Ramos (cell line): ENCODE measurements at regions not wholly inside any gene's neighbourhood (a gene's known extent, or its start where the extent isn't known, plus 50 kb on each side); places are given as distances from the start of the nearest gene placed in this dataset.
"Not testable (repeated sequence)": the region's sequence is repeated elsewhere in the genome, so short reads cannot be mapped to it uniquely, and the experiment has no call there.

Experiments
- in situ Hi-C: fragments of 300-500 bp; cut with MboI; formaldehyde crosslinking; loops from one replicate; pipeline ENCODE4 v1.14.3; 2022; ENCODE audit warnings: low sequenced_read_pairs; ENCODE audit not compliant: unreplicated experiment

- in situ Hi-C loops, result no loop called here
Measured at GRCh38 chr3:163541629-163542028, 1536.7 kb downstream of the SI start.

DNA sequence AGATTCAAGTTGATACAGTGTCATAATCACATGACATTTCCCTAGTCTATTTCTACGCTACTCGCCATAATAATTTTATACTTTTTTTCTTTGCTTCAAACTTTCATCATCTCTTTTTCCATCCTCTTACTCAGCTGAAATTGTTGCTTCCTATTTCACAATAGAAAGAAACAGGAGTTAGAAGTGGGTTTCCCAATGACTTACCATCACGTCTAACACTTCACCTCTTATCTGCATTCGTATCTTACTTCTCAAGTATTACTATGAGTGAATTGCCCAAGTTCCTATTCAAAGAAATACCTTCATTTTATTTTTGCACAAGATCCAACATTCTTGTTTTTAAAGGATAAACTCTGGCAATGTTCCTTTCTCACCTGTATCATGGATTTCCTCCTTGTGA is 1539.9 kb downstream of the SI start:
- in situ Hi-C loops, result no loop called here

GRCh38 chr3:163533381-163533780 is 1544.9 kb downstream of the SI start:
- in situ Hi-C loops, result no loop called here

GRCh38 chr3:163523375-163523774 is 1554.9 kb downstream of the SI start:
- in situ Hi-C loops, result no loop called here

DNA sequence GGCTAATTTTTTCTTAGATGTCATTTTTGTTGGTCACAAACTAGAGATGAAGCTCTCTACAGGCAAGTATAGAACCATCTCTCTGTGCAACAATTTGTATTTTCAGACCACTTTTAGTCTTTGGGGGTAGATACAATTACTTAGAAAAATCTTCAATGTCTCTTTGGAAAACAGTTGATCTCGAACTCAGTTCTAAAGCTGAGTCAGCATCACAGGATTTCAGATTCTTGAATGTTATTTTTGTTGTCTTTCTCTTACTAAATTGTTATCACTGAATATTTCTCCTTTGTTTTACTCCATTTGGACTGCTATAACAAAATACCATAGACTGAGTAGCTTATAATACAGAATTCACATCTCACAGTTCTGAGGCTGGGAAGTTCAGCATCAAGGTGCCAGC is 1557.0 kb downstream of the SI start:
- in situ Hi-C loops, result no loop called here

GRCh38 chr3:163518065-163518464 is 1560.2 kb downstream of the SI start:
- in situ Hi-C loops, result no loop called here

- in situ Hi-C loops, result no loop called here
Measured at GRCh38 chr3:163513149-163513657, 1565.1 kb downstream of the SI start.

- in situ Hi-C loops, result no loop called here
Measured at GRCh38 chr3:163508206-163508605, 1570.1 kb downstream of the SI start.

- in situ Hi-C loops, result no loop called here
Measured at GRCh38 chr3:163504974-163505373, 1573.3 kb downstream of the SI start.

- in situ Hi-C loops, result not testable (repeated sequence)
Measured at GRCh38 chr3:163499736-163500219, 1578.5 kb downstream of the SI start.

DNA sequence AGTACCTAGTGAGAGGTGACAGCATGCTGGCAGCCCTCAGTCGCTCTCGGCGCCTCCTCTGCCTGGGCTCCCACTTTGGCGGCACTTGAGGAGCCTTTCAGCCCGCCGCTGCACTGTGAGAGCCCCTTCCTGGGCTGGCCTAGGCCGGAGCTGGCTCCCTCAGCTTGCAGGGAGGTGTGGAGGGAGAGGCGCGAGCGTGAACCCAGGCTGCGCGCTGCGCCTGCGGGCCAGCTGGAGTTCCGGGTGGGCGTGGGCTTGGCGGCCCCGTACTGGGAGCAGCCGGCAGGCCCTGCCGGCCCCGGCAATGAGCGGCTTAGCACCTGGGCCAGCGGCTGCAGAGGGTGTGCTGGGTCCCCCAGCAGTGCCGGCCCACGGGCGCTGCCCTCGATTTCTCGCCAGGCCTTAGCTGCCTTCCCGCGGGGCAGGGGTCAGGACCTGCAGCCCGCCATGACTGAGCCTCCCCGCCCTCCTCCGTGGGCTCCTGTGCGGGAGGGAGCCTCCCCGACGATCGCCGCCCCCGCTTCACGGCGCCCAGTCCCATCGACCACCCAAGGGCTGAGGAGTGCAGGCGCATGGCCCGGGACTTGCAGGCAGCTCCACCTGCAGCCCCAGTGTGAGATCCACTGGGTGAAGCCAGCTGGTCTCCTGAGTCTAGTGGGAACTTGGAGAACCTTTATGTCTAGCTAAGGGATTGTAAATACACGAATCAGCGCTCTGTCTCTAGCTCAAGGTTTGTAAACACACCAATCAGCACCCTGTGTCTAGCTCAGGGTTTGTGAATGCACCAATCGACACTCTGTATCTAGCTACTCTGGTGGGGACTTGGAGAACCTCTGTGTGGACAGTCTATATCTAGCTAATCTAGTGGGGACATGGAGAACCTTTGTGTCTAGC is 1579.2 kb downstream of the SI start:
- in situ Hi-C loops, result not testable (repeated sequence)

DNA sequence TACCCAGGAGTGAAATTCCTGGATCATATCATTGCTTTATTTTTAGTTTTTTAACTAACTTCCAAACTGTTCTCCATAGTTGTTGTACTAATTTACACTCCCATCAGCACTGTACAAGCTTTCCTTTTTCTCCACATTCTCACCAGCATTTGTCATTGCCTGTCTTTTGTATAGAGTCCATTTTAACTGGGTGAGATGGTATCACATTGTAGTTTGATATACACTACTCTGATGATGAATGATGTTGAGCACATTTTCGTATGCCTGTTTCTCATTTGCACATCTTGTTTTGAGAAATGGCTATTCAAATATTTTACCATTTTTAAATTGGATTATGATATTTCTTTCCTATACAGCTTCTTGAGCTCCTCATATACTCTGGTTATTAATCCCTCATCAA is 1586.6 kb downstream of the SI start:
- in situ Hi-C loops, result no loop called here

GRCh38 chr3:163490119-163490518 is 1588.2 kb downstream of the SI start:
- in situ Hi-C loops, result no loop called here

GRCh38 chr3:163482695-163483094 is 1595.6 kb downstream of the SI start:
- in situ Hi-C loops, result no loop called here

DNA sequence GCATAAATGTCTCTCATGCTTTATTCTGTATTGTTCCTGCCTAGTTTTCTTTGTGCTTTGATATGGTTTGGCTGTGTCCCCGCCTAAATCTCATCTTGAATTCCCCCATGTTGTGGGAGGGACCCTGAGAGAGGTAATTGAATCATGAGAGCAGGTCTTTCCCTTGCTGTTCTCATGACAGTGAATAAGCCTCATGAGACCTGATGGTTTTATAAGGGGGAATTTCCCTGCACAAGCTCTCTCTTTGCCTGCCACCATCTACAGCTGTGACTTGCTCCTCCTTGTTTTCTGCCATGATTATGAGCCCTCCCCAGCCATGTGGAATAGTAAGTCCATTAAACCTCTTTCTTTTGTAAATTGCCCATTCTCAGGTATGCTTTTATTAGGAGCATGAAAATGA is 1596.6 kb downstream of the SI start:
- in situ Hi-C loops, result no loop called here

DNA sequence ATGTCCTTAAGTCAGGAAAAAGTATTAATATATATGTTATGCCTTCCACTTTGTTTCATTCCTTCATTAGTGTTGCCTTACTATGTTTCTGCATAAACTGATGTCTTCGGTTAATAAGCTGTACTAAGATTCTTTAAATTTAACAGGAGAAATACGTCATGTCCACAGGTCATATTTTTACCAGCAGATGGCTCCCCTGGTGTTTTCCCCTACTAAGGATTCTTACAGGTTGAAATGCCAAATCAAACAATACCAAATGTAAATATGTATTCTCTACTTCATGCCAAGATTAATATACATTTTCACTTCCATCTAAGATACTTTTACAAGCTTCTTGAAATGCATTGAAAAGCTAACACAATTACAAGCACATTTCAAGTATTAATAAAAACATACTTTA is 1602.1 kb downstream of the SI start:
- in situ Hi-C loops, result no loop called here

DNA sequence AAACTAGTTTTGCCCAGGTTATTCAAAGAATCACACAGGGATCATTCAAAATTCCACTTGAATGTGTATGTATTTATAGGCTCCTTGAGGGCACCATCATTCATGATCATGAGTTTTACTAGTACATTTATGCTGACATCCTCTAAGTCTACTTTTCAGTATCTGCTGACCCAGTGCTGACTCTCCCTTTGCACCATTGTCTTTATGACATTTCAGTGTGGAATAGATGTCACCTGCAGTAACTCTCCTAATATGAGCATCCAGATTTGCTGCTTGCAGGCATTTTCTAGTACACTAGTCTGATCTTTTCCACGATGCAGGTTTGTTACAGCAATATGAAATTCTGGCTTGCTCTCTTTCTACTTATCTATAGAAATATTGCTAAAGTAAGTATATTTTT is 1603.5 kb downstream of the SI start:
- in situ Hi-C loops, result no loop called here

- in situ Hi-C loops, result no loop called here
Measured at GRCh38 chr3:163468531-163469335, 1609.6 kb downstream of the SI start.

DNA sequence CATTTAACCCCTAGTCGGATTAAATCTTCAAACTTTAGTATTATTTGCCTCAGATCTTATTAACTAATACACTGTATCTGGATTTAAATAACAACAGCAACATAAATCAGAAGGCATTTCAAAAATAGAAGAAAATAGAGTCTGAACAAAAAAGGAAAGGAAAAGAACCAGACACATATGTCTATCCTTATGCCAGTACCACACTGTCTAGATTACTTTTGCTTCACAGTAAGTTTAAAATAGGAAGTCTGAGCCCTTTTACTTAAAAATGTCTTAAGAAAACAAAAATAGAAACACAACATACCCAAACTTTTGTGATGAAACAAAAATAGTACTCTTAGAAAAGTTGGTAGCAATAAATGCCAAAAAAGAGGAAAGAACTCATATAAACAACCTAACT is 1615.8 kb downstream of the SI start:
- in situ Hi-C loops, result no loop called here

- in situ Hi-C loops, result no loop called here
Measured at GRCh38 chr3:163450698-163451097, 1627.6 kb downstream of the SI start.

DNA sequence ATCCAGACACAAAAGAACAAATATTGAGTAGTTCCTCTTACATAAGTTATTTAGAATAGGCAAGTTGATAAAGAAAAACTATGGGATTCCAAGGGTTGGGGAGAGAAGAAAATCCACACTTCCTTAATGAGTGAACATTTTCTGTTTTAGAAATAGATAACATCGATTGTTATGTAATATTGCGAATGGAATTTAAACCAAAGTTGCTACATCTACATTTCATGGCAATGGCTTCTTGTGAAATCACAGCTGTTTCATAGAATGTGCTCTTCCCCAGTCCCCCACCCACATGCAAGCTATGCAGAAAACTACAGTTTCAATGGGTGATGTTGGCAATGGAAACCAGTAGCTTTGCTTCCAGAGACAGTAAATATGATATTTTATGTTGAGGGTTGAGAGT is 1639.5 kb downstream of the SI start:
- in situ Hi-C loops, result no loop called here
